Testis (tissue), 2 donors: ENCODE measurements at regions not wholly inside any gene's neighbourhood (a gene's known extent, or its start where the extent isn't known, plus 50 kb on each side); places are given as distances from the start of the nearest gene placed in this dataset.

ENCODE experiments used
- POLR2A ChIP-seq: fragments of 450-650 bp; IDR thresholded peaks from one replicate; pipeline ENCODE4 v1.6.1; 2017; ENCODE audit warnings: antibody characterized with exemption, mild to moderate bottlenecking, moderate library complexity
- TF ChIP-seq, protein P1 (sequence below), 3 experiments: fragments of 450-650 bp in 2 of 3; fragments of 200-600 bp in 1 of 3; sonication (generic) in 1 of 3; IDR thresholded peaks; one replicate each; pipeline ENCODE4 v1.5.1; 2016 to 2019; ENCODE audit warnings: antibody characterized with exemption in 3 of 3, mild to moderate bottlenecking in 2 of 3, moderate library complexity in 1 of 3

DNA sequence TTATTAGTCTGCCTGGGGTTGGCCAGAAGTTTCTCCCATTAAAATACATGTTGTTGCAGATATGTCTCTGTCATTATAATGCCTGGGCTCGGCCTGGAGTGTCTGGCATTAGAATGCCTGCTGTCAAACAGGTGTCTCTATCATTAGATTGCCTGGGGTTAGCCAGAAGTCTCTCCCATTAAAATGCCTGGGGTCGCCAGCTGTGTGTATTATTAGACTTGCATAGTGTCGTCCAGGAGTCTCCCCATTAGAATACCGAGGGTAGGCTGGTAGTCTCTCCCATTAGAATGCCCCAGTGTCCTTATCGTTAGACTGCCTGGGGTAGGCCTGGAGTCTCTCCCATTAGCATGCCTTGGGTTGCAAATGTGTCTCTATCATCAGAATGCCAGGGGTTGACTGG lies 2270.8 kb downstream of the TP53TG3F start:
- TF ChIP-seq, protein P1, sequence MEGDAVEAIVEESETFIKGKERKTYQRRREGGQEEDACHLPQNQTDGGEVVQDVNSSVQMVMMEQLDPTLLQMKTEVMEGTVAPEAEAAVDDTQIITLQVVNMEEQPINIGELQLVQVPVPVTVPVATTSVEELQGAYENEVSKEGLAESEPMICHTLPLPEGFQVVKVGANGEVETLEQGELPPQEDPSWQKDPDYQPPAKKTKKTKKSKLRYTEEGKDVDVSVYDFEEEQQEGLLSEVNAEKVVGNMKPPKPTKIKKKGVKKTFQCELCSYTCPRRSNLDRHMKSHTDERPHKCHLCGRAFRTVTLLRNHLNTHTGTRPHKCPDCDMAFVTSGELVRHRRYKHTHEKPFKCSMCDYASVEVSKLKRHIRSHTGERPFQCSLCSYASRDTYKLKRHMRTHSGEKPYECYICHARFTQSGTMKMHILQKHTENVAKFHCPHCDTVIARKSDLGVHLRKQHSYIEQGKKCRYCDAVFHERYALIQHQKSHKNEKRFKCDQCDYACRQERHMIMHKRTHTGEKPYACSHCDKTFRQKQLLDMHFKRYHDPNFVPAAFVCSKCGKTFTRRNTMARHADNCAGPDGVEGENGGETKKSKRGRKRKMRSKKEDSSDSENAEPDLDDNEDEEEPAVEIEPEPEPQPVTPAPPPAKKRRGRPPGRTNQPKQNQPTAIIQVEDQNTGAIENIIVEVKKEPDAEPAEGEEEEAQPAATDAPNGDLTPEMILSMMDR (IDR thresholded peaks at IDR 0.05) = no peak
- no peak for TF ChIP-seq POLR2A
